Gastroesophageal sphincter (tissue), 4 donors: ENCODE measurements at regions not wholly inside any gene's neighbourhood (a gene's known extent, or its start where the extent isn't known, plus 50 kb on each side); places are given as distances from the start of the nearest gene placed in this dataset.

Experiments used
- ATAC-seq: fragments of 150-250 bp; one replicate; pipeline ENCODE4 v1.9.1; 2016; ENCODE audit warnings: mild to moderate bottlenecking, moderate library complexity
- H3K27ac ChIP-seq, 4 donors: fragments of 200-600 bp; sonication (generic) in 3 of 4; 1 replicate in 3 of 4; 2 replicates in 1 of 4; pipeline ENCODE4 v1.5.1; 2016 to 2019
- H3K27me3 ChIP-seq: fragments of 200-600 bp; sonication (generic); one replicate; pipeline ENCODE4 v1.5.1; 2019
- H3K36me3 ChIP-seq, 2 donors: fragments of 200-600 bp; sonication (generic); one replicate each; pipeline ENCODE4 v1.5.1; 2019; ENCODE audit warnings: control low read depth in 1 of 2
- H3K4me1 ChIP-seq, 3 donors: fragments of 200-600 bp; sonication (generic); 1 replicate in 2 of 3; 2 replicates in 1 of 3; pipeline ENCODE4 v1.5.1; 2016 to 2019; ENCODE audit warnings: control low read depth in 2 of 3
- H3K4me3 ChIP-seq, 2 donors: fragments of 200-600 bp; sonication (generic); one replicate each; pipeline ENCODE4 v1.5.1; 2019; ENCODE audit warnings: mild to moderate bottlenecking in 1 of 2, moderate library complexity in 1 of 2
- H3K9me3 ChIP-seq, 3 donors: fragments of 200-600 bp; sonication (generic); one replicate each; pipeline ENCODE4 v1.5.1; 2017 to 2019; ENCODE audit warnings: control low read depth in 2 of 3
- CTCF ChIP-seq, 4 experiments: fragments of 200-600 bp in 2 of 4; fragments of 450-650 bp in 2 of 4; sonication (generic) in 1 of 4; IDR thresholded peaks; one replicate each; pipeline ENCODE4 v1.5.1; 2017 to 2019; ENCODE audit warnings: antibody characterized with exemption in 4 of 4, mild to moderate bottlenecking in 2 of 4, moderate library complexity in 2 of 4
- EP300 ChIP-seq: sonication (generic); formaldehyde crosslinking; IDR thresholded peaks from one replicate; pipeline ENCODE4 v1.6.1; 2017; ENCODE audit warnings: antibody characterized with exemption, mild to moderate bottlenecking
- POLR2A ChIP-seq, 2 donors: fragments of 450-650 bp; IDR thresholded peaks; one replicate each; pipeline ENCODE4 v1.6.1; 2017; ENCODE audit warnings: antibody characterized with exemption in 2 of 2, mild to moderate bottlenecking in 2 of 2, moderate library complexity in 1 of 2
- POLR2AphosphoS5 ChIP-seq: sonication (generic); formaldehyde crosslinking; IDR thresholded peaks from one replicate; pipeline ENCODE4 v1.6.1; 2017; ENCODE audit warnings: antibody characterized with exemption
- WGBS, 2 donors: methylation state at CpG; one replicate each; pipeline ENCODE4 v1.1.5; 2018; ENCODE audit warnings: low coverage in 1 of 2; 5-methylcytosine and 5-hydroxymethylcytosine counted together

GRCh38 chr5:74085186-74085585 lies 459.2 kb downstream of the ARHGEF28 start:
- no peak overlapping the region for H3K27ac ChIP-seq
- TF ChIP-seq POLR2AphosphoS5 (no peak), EP300 (no peak), CTCF (IDR thresholded peaks at IDR 0.05) (no peak), POLR2A (IDR thresholded peaks at IDR 0.05) (no peak)
- no peaks in the 10 kb centered on the region for H3K9me3 ChIP-seq
- ATAC-seq, result no peak
- H3K36me3 ChIP-seq, result no peaks in the 10 kb centered on the region
- WGBS, 2 donors, result 59 to 75% methylated on average over 4 of the region's 4 CpGs
- no peaks in the 10 kb centered on the region for H3K27me3 ChIP-seq
- no peaks in the 10 kb centered on the region for H3K4me1 ChIP-seq
- no peak overlapping the region for H3K4me3 ChIP-seq

GRCh38 chr5:74083096-74083791 lies 457.2 kb downstream of the ARHGEF28 start:
- WGBS, 2 donors, result 54% methylated on average over 3 of the region's 3 CpGs; no CpG with 5 or more reads in 1 of the 2 donors
- TF ChIP-seq EP300 (no peak), POLR2A (IDR thresholded peaks at IDR 0.05) (no peak), CTCF (IDR thresholded peaks at IDR 0.05) (no peak), POLR2AphosphoS5 (no peak)
- Histone ChIP-seq H3K36me3 (no peaks in the 10 kb centered on the region), H3K27ac (no peak overlapping the region), H3K4me3 (no peak overlapping the region), H3K27me3 (no peaks in the 10 kb centered on the region), H3K9me3 (no peaks in the 10 kb centered on the region), H3K4me1 (no peaks in the 10 kb centered on the region)
- ATAC-seq, result no peak

GRCh38 chr5:74082512-74083055 lies 456.6 kb downstream of the ARHGEF28 start:
- Histone ChIP-seq H3K4me1 (no peaks in the 10 kb centered on the region), H3K27ac (no peak overlapping the region), H3K36me3 (no peaks in the 10 kb centered on the region), H3K27me3 (no peaks in the 10 kb centered on the region), H3K9me3 (no peaks in the 10 kb centered on the region), H3K4me3 (no peak overlapping the region)
- WGBS, 2 donors, result 88 to 89% methylated on average over 4 of the region's 4 CpGs
- TF ChIP-seq EP300, result no peak
- TF ChIP-seq CTCF (IDR thresholded peaks at IDR 0.05), result no peak
- no peak for TF ChIP-seq POLR2AphosphoS5
- TF ChIP-seq POLR2A (IDR thresholded peaks at IDR 0.05), result no peak
- ATAC-seq, result no peak

- Histone ChIP-seq H3K4me1 (no peaks in the 10 kb centered on the region), H3K36me3 (no peaks in the 10 kb centered on the region), H3K9me3 (no peaks in the 10 kb centered on the region), H3K4me3 (no peak overlapping the region), H3K27me3 (no peaks in the 10 kb centered on the region), H3K27ac (no peak overlapping the region)
- TF ChIP-seq POLR2A (IDR thresholded peaks at IDR 0.05), result no peak
- TF ChIP-seq CTCF (IDR thresholded peaks at IDR 0.05), result no peak
- TF ChIP-seq POLR2AphosphoS5, result no peak
- no peak for TF ChIP-seq EP300
- WGBS, 2 donors, result 79 to 90% methylated on average over 5 of the region's 5 CpGs
- ATAC-seq, result no peak
Observed at GRCh38 chr5:74081126-74081525, 455.1 kb downstream of the ARHGEF28 start.

- H3K36me3 ChIP-seq, result no peaks in the 10 kb centered on the region
- H3K9me3 ChIP-seq, result no peaks in the 10 kb centered on the region
- no peaks in the 10 kb centered on the region for H3K27me3 ChIP-seq
- H3K4me3 ChIP-seq, result no peak overlapping the region
- 87% methylated on average over 6 of the region's 6 CpGs for WGBS, 2 donors
- H3K4me1 ChIP-seq, result no peaks in the 10 kb centered on the region
- TF ChIP-seq CTCF (IDR thresholded peaks at IDR 0.05), result no peak
- TF ChIP-seq POLR2A (IDR thresholded peaks at IDR 0.05), result no peak
- no peak for TF ChIP-seq POLR2AphosphoS5
- no peak for TF ChIP-seq EP300
- no peak overlapping the region for H3K27ac ChIP-seq
- ATAC-seq, result no peak
Observed at GRCh38 chr5:74079971-74080556, 454.1 kb downstream of the ARHGEF28 start.
